Testis (tissue), 2 donors: ENCODE measurements at regions not wholly inside any gene's neighbourhood (a gene's known extent, or its start where the extent isn't known, plus 50 kb on each side); places are given as distances from the start of the nearest gene placed in this dataset.

Experiments
- DNase-seq: peaks from one replicate; pipeline ENCODE4 v3.0.0-alpha.2; 2019
- H3K27ac ChIP-seq, 2 donors: fragments of 200-600 bp; sonication (generic); one replicate each; pipeline ENCODE4 v1.5.1; 2019
- H3K27me3 ChIP-seq: fragments of 200-600 bp; sonication (generic); one replicate; pipeline ENCODE4 v1.5.1; 2019
- H3K36me3 ChIP-seq: fragments of 200-600 bp; sonication (generic); one replicate; pipeline ENCODE4 v1.5.1; 2017; ENCODE audit warnings: low read depth; ENCODE audit errors: missing control alignments
- H3K4me1 ChIP-seq: fragments of 200-600 bp; sonication (generic); one replicate; pipeline ENCODE4 v1.5.1; 2019
- H3K4me3 ChIP-seq, 2 donors: fragments of 200-600 bp; sonication (generic); one replicate each; pipeline ENCODE4 v1.5.1; 2017 to 2019
- H3K9me3 ChIP-seq: fragments of 200-600 bp; sonication (generic); one replicate; pipeline ENCODE4 v1.5.1; 2017
- CTCF ChIP-seq, 3 experiments: fragments of 450-650 bp in 2 of 3; fragments of 200-600 bp in 1 of 3; sonication (generic) in 1 of 3; IDR thresholded peaks; one replicate each; pipeline ENCODE4 v1.5.1; 2016 to 2019; ENCODE audit warnings: antibody characterized with exemption in 3 of 3, mild to moderate bottlenecking in 2 of 3, moderate library complexity in 1 of 3
- POLR2A ChIP-seq: fragments of 450-650 bp; IDR thresholded peaks from one replicate; pipeline ENCODE4 v1.6.1; 2017; ENCODE audit warnings: antibody characterized with exemption, mild to moderate bottlenecking, moderate library complexity
- WGBS, 2 donors: methylation state at CpG; one replicate each; pipeline ENCODE4 v1.1.5; 2018; 5-methylcytosine and 5-hydroxymethylcytosine counted together
- intact Hi-C: fragments of 100-400 bp; cut with DNase I; formaldehyde crosslinking; loops from one replicate; pipeline ENCODE4 v1.15.1; 2023; ENCODE audit warnings: low total_unique reads

DNA sequence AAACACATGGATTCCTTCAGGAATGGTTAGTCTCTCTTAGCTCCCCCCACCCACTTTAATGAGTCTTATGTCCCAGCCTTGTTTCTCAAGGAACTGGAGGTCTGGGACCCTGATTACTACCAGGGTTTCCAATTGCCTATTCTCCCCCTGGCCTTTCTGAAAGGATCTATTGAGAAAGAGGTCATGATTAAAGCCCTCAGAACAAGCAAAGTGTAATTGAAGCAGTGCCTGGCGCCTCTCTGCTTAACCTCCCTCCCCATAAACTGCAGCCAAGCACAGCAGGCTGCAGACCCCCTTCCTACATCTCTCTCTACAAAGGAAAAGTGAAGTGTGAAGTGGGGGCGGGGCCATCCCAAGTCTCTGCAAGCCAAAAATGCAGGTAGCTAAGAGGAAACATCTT, 159.7 kb upstream of the CDH11 start:
- no peaks in the 10 kb centered on the region for H3K9me3 ChIP-seq
- H3K27ac ChIP-seq = no peak overlapping the region
- H3K36me3 ChIP-seq = no peaks in the 10 kb centered on the region
- no peaks in the 10 kb centered on the region for H3K27me3 ChIP-seq
- 88 to 89% methylated on average over 2 of the region's 2 CpGs for WGBS, 2 donors
- TF ChIP-seq CTCF (IDR thresholded peaks at IDR 0.05) = no peak
- TF ChIP-seq POLR2A = no peak
- H3K4me1 ChIP-seq = no peaks in the 10 kb centered on the region
- no peak for DNase-seq
- intact Hi-C loops = no loop called here
- H3K4me3 ChIP-seq = no peak overlapping the region

GRCh38 chr16:65280845-65281512, 159.1 kb upstream of the CDH11 start:
- DNase-seq = no peak
- Histone ChIP-seq H3K4me3 (no peak overlapping the region), H3K27me3 (no peaks in the 10 kb centered on the region), H3K27ac (no peak overlapping the region), H3K9me3 (no peaks in the 10 kb centered on the region), H3K4me1 (no peaks in the 10 kb centered on the region), H3K36me3 (no peaks in the 10 kb centered on the region)
- 70 to 78% methylated on average over 7 to 8 of the region's 8 CpGs for WGBS, 2 donors
- intact Hi-C loops = no loop called here
- TF ChIP-seq POLR2A = no peak
- TF ChIP-seq CTCF (IDR thresholded peaks at IDR 0.05) = no peak

DNA sequence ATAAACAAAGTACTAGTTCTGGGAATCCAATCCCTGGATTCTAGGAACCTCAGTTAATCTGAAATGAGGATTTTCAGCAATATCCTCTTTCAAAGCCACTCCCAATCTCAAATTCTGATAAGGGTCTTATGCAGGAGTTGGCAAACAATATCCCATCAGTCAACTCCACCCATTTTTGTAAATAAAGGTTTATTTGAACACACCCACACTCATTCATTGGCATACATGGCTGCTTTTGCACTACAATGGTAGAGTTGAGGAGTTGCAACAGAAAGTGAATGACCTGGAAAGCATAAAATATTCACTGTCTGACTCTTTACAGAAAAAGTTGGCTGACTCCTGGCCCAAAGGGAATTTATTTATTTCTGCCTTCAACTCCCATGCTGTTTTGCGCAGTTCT, 157.7 kb upstream of the CDH11 start:
- no peak for DNase-seq
- H3K9me3 ChIP-seq = no peaks in the 10 kb centered on the region
- H3K36me3 ChIP-seq = no peaks in the 10 kb centered on the region
- TF ChIP-seq CTCF (IDR thresholded peaks at IDR 0.05) (no peak), POLR2A (no peak)
- no peaks in the 10 kb centered on the region for H3K4me1 ChIP-seq
- intact Hi-C loops = no loop called here
- no peaks in the 10 kb centered on the region for H3K27me3 ChIP-seq
- no peak overlapping the region for H3K4me3 ChIP-seq
- 94 to 97% methylated on average over 1 of the region's 1 CpG for WGBS, 2 donors
- H3K27ac ChIP-seq = no peak overlapping the region

DNA sequence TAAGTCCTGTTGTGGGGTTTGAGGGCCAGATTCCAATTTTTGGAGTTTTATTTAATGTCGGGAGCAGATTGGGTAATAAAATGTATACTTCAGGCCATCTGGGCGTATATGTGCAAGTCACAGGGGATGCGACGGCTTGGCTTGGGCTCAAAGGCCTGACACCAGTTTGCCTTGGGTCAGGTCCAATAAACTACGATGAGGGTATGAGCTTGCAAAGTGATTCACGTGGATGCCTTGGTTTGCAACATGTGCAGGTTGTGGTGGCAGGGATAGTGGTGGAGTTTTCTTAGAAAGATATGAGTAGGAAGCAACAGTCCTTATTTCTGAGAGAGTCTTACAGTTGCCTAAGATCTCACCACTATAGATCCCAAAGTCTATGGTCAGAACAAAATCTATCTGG, 157.0 kb upstream of the CDH11 start:
- H3K27me3 ChIP-seq = no peaks in the 10 kb centered on the region
- intact Hi-C loops = no loop called here
- H3K27ac ChIP-seq = no peak overlapping the region
- H3K4me1 ChIP-seq = no peaks in the 10 kb centered on the region
- H3K4me3 ChIP-seq = no peak overlapping the region
- TF ChIP-seq POLR2A (no peak), CTCF (IDR thresholded peaks at IDR 0.05) (no peak)
- WGBS, 2 donors = 90 to 95% methylated on average over 6 of the region's 6 CpGs
- H3K9me3 ChIP-seq = no peaks in the 10 kb centered on the region
- no peak for DNase-seq
- no peaks in the 10 kb centered on the region for H3K36me3 ChIP-seq

DNA sequence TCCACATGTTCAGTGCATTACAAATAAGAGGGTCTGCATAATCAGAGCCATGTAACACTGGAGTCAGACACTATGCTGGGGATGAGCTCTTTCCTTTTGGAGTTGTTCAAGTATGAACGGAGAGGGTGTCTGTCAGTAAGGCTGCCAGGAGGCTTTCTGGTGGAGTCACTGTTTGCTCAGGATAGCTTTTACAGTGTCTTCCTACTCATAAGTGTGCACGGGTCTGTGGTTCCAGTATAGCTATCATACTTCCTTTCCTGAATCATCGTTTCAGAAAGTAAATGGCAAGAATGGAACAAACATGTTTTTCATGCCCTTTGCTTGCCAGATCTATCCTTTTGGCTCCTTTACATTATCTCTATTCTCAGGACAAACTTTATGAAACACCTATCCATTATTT, 152.7 kb upstream of the CDH11 start:
- no peak overlapping the region for H3K4me3 ChIP-seq
- H3K9me3 ChIP-seq = no peaks in the 10 kb centered on the region
- no peaks in the 10 kb centered on the region for H3K27me3 ChIP-seq
- no peak for DNase-seq
- H3K4me1 ChIP-seq = no peaks in the 10 kb centered on the region
- 86 to 89% methylated on average over 3 of the region's 3 CpGs for WGBS, 2 donors
- H3K36me3 ChIP-seq = no peaks in the 10 kb centered on the region
- H3K27ac ChIP-seq = no peak overlapping the region
- intact Hi-C loops = no loop called here
- no peak for TF ChIP-seq POLR2A
- TF ChIP-seq CTCF (IDR thresholded peaks at IDR 0.05) = no peak
